ENCODE measurements at regions not wholly inside any gene's neighbourhood (a gene's known extent, or its start where the extent isn't known, plus 50 kb on each side); places are given as distances from the start of the nearest gene placed in this dataset.

GRCh38 chr6:163935158-163935762, 520.7 kb downstream of the QKI start:
- peak; percentile 44 to 91 for DNase-seq (ENCODE audit: low read depth in 2 of 2)

DNA sequence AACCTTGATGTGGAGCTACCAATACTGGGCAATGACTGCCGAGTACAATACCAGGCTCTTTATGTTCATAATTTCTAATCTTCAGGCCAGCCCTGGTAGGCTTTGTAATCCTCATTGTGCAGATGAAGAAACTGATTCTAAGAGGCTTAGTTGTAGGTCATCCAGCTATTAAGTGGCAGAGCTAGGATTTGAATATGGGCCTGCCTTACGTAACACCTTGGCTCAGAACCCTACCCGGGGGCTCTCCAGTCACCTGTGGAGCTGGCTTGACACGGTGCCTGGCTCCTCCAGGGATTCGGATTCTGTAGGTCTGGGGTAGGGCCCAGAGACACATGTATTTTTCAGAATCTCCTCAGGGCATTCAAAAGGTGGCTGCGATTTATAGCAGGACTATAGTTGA, 515.5 kb downstream of the QKI start:
- no peak for DNase-seq (ENCODE audit: low read depth in 2 of 2)

- no peak for DNase-seq (ENCODE audit: low read depth in 2 of 2)
Observed at GRCh38 chr6:163929538-163929937, 515.0 kb downstream of the QKI start.

DNA sequence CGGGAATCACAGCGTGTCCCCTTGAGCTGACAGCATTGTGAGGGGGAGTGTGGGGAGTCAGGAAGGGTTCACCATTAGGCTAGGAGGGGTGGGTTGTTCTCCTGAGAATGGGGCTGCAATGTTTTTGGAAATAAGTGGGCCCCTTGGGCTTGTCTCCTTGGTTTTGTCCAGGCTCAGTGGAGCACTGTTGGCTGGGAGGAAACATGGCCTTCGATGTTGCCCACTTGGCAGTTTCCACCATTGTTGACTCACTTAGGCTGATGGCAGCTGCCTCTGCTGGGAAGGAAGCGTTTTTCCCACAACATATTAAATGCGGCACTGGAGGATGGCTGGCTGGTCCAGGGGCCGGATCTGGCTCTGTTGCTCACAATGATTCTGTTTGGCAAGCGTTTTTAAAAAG, 512.1 kb downstream of the QKI start:
- DNase-seq (ENCODE audit: low read depth in 2 of 2) = peak in 1 of 2 donors; percentile 11

DNA sequence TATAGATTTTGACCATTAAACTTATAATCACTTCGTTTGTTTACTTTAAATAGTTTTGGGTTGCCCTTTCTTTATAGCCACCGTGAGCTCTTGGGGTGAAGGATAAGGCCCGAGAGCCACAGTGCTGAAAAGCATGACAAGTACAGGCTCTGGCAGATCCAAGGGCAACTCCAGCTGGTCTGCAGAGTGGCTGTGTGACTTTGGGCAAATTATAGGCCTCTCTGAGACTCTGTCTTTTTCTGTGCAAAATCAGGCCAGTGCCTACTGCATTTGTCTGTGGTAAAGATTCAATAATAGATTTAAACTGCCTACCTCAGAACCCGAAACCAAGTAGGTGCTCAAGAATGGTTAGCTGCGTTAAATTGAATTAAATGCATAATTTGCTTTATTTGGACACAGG, 511.3 kb downstream of the QKI start:
- no peak for DNase-seq (ENCODE audit: low read depth in 2 of 2)

GRCh38 chr6:163923658-163924411, 509.3 kb downstream of the QKI start:
- no peak for DNase-seq (ENCODE audit: low read depth in 2 of 2)

DNA sequence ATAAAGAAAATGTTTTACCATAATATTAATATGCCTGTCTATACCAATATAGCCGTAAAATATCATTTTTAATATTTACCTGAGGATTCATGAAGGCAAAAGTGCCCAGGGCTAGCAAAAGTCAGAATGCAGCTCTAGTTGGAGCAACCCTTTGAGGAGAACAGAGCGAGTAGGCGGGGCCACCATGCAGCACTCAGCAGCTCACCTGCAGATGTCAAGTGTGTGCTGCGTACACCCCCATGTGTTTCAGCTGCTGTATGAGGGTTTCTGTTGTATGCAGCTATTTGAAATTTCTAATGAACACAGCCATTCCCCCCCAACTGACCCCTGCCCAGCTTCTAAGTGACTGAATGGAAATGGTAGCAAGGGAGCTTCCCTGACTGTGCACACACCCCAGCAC, 508.0 kb downstream of the QKI start:
- DNase-seq (ENCODE audit: low read depth in 2 of 2) = no peak

GRCh38 chr6:163919652-163920051, 505.1 kb downstream of the QKI start:
- no peak for DNase-seq (ENCODE audit: low read depth in 2 of 2)

GRCh38 chr6:163916315-163917081, 502.0 kb downstream of the QKI start:
- DNase-seq (ENCODE audit: low read depth in 2 of 2) = no peak

DNA sequence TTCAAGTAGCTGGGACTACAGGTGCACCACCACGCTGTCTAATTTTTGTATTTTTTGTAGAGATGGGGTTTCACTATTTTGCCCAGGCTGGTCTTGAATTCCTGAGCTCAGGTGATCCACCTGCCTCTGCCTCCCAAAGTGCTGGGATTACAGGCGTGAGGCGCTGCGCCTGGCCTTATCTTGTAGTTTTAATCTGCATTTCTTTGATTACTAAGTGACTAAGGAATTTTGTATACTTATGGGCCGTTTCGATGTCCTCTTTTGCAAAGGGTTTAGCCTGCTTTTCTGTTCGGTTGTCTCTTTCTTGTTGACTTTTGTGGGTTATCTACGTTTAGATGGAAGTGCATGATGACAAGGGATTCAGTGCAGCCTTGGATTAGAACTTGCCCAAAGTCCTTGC, 500.6 kb downstream of the QKI start:
- DNase-seq (ENCODE audit: low read depth in 2 of 2) = no peak

- DNase-seq (ENCODE audit: low read depth in 2 of 2) = no peak
Observed at GRCh38 chr6:163913045-163913444, 498.5 kb downstream of the QKI start.

- DNase-seq (ENCODE audit: low read depth in 2 of 2) = no peak
Observed at GRCh38 chr6:163906006-163906710, 491.6 kb downstream of the QKI start.

DNA sequence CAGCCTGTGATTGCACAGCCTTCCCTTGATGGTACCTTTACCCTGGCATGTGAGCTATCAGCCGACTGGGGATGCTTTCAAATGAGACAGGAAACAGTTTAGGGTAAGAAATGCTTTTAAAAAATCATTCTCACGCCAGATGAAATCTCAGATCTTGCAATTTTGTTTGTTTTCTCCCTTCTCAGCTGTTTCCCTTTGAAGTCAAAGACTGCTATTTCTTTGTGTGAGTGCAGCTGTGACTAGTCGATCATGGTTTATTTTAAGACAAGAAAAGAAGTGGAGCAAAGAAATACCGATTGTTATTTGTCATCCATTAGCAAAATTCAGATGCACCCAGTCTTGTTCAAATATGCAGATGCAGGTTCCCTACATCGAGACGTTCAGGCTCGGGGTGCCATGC, 489.7 kb downstream of the QKI start:
- no peak for DNase-seq (ENCODE audit: low read depth in 2 of 2)

DNA sequence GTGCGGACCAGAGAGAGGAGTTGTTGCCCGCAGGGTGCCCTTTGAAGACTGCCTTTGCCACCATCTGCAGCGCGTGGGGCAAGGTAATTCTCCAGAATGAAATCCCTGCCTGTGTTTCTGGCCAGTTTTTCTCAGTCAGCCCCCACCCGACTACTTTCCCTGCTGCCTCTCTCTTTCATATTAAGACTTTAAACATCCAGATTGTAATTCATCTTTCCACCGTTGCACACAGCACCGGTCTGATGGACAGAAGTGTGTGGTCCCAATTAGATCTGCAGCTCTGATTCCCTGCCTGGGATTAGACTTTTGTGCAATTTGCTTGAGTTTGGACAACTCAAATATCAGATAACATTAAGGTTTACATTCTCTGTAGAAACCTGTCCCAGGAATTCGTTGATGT, 489.0 kb downstream of the QKI start:
- no peak for DNase-seq (ENCODE audit: low read depth in 2 of 2)

DNA sequence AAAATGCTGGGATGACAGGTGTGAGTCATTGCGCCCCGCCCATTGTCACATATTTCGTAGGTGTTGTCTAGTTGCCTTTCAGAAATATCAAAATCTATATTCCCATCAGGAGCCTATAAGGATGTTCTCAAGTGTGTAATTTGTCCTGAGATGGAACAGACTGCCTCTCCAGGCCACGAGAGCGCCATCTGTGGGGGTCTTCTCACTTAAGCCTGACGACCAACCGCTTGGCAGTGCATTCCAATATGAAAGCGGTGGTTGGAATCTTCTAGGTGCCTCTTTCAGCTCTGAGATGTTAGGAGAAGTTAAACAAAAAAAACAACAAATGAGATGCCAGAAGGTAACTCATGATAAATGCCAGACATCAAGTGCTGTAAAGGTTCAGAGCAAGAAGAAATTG, 488.5 kb downstream of the QKI start:
- DNase-seq (ENCODE audit: low read depth in 2 of 2) = no peak

- no peak for DNase-seq (ENCODE audit: low read depth in 2 of 2)
Observed at GRCh38 chr6:163901681-163902080, 487.2 kb downstream of the QKI start.

- no peak for DNase-seq (ENCODE audit: low read depth in 2 of 2)
Observed at GRCh38 chr6:163900570-163900969, 486.1 kb downstream of the QKI start.

- DNase-seq (ENCODE audit: low read depth in 2 of 2) = no peak
Observed at GRCh38 chr6:163897669-163898068, 483.2 kb downstream of the QKI start.

GRCh38 chr6:163897030-163897429, 482.5 kb downstream of the QKI start:
- no peak for DNase-seq (ENCODE audit: low read depth in 2 of 2)

GRCh38 chr6:163895162-163895561, 480.6 kb downstream of the QKI start:
- DNase-seq (ENCODE audit: low read depth in 2 of 2) = no peak

DNA sequence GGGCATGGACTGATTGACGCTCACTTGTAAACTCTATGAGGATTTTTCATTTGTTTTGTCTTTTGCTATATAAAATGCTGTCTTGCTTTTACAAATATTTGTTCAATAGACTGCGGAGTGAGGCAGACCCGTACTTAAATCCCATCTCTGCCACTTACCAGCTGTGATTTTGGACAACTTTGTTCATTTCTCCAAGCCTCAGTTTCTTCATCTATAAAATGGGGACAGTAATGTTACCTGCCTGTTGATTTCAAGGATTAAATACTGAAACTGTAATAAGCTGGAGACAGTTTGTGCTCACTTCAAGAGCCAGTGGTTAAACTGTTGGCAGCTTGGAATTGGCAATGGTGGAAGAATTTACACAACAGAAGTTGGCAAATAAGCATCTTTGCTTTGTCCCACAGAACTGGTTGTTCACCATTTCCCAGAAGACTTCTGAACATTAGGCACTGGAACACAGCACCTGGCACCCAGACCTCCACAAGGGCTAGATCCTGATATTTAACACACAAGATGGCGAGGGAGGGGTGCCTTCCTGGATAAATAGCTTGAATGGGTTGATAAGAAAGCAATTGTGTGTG, 479.2 kb downstream of the QKI start:
- no peak for DNase-seq (ENCODE audit: low read depth in 2 of 2)
